Stimulated activated CD8-positive, alpha-beta memory T cell treated with anti-CD3 and anti-CD28 coated beads, Interleukin-7, amount 100 ng/mL, for 4 hours (primary cell): ENCODE measurements at regions not wholly inside any gene's neighbourhood (a gene's known extent, or its start where the extent isn't known, plus 50 kb on each side); places are given as distances from the start of the nearest gene placed in this dataset.
"Not testable (repeated sequence)": the region's sequence is repeated elsewhere in the genome, so short reads cannot be mapped to it uniquely, and the experiment has no call there.

Experiments used
- DNase-seq, 2 donors: peaks; one replicate each; pipeline ENCODE4 v3.0.0-alpha.2; 2020; ENCODE audit warnings: low read depth in 2 of 2

DNA sequence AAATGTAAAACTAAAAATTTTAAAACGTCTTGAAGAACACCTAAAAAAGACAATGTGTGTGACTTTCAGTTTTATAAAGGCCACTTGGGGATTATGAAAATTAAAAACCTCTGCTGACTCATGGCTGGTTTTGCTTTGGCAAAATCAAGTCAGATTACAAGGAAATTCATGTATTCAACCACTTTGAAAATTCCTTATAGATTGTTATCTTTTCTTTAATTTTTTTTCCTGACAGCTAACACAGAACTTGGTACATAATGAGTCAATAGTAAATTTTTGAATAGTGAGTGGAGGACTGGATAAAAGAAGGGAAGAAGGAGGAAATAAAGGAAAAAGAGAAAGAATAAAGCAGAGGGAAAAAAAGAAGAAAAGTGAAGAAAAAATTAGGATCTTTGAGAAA lies 1774.7 kb upstream of the ACO1 start:
- DNase-seq = no peak

DNA sequence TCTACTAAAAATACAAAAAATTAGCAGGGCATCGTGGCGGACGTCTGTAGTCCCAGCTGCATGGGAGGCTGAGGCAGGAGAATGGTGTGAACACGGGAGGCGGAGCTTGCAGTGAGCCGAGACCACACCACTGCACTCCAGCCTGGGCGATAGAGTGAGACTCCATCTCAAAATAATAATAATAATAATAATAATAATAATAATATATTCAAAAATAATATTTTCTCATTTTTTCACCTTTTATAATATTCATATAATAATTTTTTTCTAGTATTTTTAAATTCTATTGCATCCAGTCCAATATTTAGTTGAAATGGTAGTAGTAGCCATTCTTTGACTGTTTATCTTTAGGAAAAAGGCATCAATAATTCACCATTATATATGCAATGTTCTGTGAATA lies 1767.7 kb upstream of the ACO1 start:
- DNase-seq = not testable (repeated sequence)

DNA sequence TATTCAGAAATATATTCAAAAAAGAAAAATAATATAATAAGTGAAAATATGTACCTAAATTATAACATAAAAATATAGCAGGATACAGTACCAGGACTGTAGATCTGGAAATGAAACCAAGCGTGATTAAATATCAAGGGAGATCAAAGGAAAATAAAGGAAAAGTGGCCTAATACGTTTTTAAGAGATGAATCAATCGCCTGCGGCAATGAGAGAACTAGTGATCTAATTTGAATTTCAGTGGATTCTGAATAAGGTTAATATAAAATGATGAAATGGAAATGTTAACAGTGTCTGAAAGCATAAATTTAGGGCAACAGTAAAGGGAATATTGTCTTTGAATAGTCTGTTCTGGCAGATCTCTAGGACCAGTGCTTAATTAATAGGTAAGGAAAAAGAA lies 1761.9 kb upstream of the ACO1 start:
- no peak for DNase-seq

DNA sequence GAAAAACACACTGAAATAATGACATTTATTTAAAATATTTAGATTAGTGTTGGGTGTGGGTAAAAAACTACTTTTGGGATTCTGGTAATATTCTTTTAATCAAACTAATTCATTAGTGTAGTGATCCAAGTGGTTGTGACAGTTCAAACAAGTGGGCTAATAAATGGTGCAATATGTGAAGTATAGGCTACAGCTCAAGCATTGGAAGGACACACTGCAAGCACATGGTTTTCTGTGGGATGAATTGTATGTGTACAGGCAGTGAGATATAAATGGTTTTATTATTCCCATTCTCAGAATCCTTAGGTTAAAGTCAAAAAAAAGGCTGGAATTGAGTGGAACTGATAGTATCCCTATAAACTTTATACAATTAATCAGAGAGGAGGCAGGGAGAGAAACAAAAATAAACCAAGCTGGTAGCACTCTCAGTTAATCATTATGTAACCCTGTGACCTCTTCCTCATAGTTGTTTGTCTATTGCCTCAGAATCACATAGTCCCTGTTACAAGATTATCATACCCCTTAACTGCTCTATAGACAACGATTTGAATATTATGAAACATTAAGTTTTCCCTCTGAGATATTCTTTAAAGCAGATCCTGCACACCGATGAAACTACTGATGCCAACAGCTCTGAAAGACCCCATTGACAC lies 1755.4 kb upstream of the ACO1 start:
- no peak for DNase-seq

DNA sequence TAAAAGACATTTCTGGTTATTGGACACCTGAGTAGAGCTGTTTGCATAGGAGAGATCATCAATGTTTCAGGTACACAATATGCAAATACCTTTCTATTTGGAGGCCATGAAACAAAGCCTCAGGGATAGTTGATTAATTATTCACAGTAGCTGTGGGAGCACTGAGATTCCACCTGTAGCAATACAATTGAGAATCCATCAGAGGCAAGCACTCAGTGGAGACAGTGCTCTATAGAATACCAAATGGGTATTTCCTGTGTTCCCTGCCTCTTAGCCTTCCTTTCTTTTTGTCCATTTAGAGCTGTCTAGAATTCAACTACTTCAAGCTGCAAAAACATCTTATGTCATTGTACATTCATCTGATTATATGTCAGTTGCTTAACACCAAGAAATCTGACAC lies 1754.0 kb upstream of the ACO1 start:
- no peak for DNase-seq

DNA sequence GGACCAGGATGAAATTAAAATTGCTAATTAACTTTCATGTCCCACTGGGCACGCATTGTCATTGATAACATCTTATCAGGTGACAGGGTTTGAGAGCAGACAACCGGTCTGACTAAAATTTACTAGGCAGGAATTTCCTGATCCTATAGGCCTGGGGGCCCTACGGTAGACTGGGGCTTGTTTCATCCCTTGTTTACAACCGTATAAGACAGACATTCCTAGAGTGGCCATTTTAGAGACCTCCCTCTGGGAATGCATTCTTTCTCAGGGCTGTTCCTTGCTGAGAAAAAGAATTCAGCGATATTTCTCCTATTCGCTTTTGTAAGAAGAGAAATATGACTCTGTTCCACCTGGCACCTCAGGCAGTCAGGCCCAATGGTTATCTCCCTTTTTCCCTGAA lies 1737.8 kb upstream of the ACO1 start:
- not testable (repeated sequence) for DNase-seq

DNA sequence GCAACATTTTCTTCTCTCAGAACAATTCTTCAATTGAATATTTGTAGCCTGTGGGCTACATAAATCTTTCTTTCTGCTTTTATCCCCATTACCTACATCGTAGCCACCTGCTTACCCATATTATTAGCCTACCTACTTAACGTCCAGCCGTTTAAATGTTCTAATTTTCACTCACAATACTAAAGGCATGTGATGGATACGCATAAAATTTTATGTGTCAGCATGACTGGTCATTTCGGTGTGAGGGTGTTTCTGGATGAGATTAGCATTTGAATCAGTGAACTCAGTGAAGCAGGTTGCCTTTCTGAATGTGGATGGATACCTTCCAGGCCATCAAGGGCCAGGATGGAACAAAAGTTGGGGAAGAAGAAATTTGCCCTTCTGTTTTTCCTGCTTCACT lies 1722.5 kb upstream of the ACO1 start:
- no peak for DNase-seq

DNA sequence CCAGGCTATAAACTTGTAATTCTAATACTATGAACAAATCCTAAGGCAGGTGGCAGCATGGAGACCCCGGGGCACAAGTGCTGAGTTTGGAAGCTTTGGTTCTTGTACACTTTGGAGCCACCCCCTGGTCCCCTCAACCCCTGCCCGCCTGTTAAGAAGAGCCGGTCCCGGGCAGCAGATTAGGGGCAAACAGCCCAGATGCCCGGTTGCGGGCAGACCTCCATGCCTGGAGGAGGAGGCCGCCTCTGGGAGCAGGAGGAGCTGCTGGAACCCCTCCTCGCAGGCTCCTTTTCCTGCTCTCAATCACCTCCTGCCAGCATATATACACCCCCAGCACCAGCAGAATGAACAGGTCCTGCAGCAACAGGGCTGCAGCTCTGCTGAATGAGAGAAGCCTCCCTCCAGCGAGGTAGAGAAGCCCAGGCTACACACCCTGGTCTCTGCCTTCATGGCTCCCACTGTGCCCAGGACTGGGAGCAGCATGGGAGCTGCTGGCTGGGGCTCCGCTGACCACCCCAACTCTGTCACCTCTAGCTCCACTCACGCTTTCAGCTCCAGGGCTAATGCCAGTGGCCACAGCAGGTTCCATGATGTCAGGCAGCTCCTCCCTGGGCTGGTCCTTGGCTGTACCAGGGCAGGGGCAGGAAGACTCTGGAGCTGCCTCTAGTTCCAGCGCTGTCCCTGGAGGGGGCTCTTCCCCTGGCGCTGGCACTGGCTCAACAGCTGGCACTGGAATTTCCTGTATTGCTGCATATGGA lies 1713.5 kb upstream of the ACO1 start:
- no peak for DNase-seq

DNA sequence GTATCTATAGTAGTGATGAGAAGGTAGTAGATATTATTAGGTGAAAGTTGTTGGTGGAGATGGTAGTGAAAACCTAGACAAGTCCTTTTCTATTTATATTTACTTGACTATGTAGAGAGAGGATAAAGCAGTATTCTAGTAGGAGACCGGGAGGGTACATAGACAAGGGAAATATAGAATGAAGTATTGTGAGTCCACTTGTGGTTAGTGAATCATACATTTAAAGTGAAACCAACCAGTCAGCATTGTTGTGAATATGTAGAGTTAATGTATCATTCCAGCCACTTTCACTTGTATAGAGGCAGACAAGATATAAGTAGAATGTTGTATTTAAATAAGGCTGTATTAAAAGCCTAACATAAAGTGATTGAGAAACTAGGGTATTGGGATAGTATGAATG lies 1711.3 kb upstream of the ACO1 start:
- DNase-seq = no peak

DNA sequence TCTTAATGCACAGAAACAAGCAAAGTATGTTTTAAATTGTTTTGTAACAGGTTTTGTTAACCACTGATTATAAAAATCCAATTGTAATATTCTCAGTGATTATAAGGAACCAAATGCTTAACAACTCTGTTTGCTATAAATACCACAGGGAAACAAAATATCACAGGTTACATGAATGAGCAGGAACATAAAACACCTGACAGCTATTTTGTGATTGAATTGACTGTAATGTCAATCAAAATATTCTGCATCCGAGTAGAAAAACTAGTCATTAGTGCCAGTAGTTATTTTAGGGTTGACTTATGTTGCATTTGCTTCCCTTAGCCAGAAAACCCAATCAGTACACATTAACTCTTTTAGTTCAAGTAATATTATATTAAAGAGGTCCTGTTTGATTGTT lies 1707.8 kb upstream of the ACO1 start:
- no peak for DNase-seq

DNA sequence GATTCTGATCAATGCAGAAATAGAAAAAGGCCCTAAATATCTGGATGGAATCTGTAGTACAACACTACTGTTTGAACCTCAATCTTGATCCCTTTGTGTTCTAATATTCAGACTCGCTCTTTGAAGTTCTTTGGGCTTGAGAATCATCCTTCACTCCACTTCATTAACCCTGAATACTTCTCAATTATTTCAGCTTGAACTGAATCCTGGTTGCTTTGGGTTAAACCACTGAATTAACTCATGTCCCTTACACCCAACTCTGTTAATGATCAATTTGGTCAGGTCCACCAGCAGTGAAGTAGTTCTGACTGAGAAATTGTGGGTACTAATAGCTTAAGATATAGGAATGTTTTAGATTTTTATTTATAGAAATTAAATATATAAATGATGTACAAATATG lies 1707.2 kb upstream of the ACO1 start:
- DNase-seq = no peak

DNA sequence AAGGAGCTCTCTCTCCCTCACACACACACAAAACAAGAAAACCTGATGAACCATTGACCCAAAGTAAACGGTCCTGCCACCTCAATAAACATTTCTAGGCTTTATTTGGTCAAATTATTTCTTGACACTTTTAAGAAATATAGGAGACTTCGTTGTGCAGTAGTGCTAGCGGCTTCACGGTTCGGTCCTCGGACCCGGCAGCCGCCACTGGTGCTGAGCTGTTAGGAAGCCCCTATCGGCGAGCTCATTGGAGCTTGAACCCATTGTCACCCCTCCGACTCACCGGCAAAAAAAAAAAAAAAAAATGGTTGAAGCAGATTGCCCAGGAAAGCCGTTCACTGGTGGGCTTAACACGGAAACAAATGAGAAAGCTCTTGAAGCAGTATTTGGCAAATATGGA lies 1695.6 kb upstream of the ACO1 start:
- no peak for DNase-seq

DNA sequence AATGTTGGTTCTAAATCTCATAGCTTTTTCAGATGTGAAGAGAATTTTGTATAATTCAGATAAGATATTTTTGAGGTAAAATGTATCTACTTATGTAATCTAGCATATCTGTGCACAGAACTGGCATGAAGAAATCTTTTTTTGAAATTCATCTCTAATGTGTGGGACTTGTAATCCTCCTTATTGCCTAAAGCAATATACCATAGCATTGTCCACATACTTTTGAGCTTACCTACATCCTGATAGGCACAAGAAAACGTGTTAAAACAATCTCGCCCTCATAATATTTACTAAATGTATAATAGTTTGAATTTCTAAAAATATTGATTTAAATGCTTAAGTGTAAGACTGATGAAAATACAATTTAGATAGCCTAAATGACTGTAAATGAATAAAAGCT lies 1686.5 kb upstream of the ACO1 start:
- DNase-seq = no peak

DNA sequence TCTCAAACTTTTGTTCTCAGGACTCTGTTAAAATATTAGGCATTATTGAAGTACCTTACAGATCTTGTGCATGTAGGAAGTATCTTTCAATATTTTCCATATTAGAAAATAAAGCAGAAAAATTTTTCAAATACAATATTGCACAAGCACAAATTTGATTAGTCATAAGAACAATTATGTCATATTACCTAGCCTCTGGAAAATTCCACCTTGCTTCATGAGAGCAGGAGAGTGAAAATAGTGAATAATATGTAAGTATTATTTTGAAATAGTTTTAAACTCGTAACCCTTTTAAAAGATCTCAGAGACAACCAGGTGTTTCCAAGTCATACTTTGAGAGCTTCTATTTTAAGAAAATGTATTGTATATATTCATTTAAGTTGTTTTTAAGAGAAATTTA lies 1672.9 kb upstream of the ACO1 start:
- no peak for DNase-seq

DNA sequence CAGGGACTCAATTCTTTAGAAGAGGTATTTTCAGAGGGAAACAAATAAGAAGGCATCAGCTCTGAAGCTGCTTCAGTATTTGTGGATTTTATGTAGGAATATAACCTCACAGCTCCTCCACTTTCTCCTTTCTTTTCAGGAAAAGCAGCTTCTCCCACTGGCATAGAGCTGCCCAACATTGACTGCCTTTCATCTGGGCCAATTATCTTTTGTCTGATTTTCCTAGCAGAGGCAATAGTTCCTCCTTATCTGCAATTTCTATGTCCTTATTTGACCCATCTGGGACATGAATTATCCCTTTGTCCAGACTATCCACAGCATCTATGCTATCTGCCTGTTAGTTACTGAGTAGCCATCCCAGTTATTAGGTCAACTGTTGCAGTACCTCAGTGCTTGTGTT lies 1671.2 kb upstream of the ACO1 start:
- DNase-seq = no peak

DNA sequence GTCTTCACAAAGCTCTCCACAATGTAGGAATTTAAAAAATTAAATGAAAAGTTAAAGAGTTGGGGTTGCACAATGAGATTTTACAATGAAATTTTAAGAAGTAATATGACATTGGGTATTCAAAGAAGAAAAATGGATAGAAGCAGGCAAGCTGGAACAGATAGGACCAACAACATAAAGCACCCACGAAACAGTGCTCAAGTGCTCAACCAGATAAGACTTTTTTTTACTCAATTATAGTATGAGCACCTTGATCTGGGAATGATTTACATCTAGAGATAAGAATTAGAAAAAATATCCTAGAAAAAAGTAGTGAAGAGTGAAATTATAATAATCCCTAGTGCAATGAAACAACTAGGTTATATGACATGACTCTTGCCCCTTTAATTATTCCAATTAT lies 1670.1 kb upstream of the ACO1 start:
- DNase-seq = no peak

DNA sequence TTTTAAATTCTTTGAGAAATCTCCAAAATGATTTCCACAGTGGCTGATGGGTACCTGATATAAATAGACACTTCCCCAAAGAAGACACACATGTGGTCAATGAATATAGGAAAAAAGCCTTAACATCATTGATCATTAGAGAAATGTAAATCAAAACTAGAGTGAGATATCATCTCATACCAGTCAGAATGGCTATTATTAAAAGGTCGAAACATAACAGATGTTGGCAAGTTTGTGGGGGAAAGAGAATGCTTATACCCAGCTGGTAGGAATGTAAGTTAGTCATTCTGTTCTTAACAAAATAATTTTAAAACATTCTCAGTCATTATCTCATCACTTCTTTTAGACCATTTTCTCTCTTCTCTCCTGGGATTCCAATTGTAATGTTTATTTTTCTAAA lies 1666.0 kb upstream of the ACO1 start:
- DNase-seq = no peak

DNA sequence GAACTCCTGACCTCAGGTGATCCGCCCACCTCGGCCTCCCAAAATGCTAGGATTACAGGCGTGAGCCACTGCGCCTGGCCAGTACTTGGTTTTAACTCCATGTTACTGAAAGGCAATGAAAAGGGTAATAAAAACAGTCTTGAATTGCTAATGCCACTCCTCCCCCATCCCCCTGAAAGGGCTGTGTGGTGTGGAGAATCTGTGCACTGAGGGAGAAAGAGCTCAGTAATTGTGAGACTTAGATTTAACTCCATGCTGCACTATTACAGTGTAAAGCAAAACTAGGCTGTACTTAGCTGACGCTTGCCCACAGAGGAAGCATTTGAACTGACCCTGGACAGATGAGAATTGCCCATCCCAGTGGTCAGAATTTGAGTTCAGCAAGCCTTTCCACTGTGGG lies 1662.4 kb upstream of the ACO1 start:
- no peak for DNase-seq

DNA sequence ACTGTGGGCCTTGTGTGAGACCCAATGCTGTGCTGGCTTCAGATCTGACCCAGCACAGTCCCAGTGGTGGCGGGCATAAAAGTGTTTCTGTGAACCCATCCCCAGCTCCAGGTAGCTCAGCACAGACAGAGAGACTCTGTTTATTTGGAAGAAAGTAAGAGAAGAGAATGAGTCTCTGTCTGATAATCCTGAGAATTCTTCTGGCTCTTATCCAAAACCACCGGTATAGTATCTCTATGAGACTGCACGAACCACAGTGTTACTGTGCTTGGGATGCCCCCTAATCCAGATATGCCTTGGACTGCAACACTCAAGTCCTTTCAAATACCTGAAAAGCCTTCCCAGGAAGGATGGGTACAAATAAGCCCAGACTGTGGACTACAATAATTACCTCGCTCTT lies 1660.8 kb upstream of the ACO1 start:
- DNase-seq = no peak

DNA sequence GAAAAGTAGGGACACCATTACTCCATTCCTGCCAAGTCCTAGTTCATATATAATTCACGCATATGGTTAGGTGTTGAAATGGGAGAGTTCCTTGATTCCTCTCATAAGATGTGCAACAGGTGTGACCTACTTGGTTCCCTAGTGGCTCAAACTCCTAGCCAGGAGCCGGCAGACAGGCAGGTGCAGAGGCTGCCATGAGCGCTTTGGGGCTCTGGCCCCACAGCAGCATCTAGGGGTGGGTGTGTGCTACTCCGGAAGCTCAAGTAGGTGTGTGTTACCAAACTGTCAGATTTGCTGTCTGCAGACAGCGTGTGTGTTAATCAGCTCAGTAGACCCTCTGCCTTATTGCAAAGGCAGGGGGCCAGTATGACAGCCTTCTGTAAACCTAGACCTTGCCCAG lies 1652.4 kb upstream of the ACO1 start:
- no peak for DNase-seq

DNA sequence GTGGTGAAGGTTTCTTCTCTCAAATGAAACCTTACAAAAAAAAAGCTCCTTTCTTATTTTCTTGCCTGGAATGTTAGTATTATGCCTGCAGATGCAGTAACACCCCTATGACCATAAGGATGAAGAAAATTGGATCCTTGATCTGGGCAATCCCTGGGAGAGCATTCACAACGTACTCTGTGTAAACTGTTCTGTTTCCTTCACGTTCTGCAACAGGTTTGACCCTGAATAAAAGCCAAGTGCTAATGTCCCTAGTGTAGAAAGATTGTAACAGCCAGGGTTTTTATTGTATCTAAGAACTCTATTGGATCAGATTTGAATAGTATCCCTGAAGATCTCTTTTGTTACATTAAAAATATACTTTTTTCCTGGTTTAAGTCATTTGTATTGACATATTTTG lies 1639.6 kb upstream of the ACO1 start:
- DNase-seq = no peak

DNA sequence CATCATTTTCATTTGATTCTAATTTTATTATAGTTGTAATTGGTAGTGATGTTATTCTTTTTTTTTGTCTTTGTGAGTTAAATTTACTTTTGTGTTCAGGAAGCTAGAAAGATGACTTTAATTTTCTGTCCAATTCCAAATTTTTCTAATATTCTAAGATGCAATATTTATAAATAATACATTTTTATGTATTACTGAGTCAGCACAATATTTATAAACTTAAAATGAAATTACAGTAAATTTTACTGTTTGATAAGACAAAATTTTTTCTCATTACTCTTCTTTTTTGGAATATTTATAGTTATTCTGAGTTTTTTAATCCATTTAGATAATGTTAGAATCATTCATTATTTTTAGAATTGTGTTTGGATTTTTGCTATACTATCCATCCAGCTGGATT lies 1637.9 kb upstream of the ACO1 start:
- no peak for DNase-seq

DNA sequence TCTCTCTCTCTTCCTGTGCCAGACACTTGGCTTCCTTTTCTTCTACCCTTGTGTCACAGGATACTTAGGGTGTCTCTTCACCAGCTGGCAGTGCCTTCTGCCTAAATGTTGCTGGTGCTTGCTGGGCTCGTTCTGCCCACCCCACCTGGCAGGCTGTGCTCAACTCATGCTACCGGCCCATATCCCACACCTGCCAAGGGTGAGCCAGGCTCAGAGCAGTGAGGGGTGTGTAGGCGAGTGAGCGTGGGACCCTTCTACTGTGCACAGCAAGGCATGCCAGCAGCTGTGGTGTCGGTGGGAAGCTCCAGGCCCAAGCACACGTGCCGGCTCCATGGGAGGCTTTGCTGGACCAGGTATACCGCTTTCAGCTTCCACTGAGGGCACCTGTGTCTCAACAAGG lies 1626.7 kb upstream of the ACO1 start:
- no peak for DNase-seq
